ENCODE measurements at regions not wholly inside any gene's neighbourhood (a gene's known extent, or its start where the extent isn't known, plus 50 kb on each side); places are given as distances from the start of the nearest gene placed in this dataset.

DNA sequence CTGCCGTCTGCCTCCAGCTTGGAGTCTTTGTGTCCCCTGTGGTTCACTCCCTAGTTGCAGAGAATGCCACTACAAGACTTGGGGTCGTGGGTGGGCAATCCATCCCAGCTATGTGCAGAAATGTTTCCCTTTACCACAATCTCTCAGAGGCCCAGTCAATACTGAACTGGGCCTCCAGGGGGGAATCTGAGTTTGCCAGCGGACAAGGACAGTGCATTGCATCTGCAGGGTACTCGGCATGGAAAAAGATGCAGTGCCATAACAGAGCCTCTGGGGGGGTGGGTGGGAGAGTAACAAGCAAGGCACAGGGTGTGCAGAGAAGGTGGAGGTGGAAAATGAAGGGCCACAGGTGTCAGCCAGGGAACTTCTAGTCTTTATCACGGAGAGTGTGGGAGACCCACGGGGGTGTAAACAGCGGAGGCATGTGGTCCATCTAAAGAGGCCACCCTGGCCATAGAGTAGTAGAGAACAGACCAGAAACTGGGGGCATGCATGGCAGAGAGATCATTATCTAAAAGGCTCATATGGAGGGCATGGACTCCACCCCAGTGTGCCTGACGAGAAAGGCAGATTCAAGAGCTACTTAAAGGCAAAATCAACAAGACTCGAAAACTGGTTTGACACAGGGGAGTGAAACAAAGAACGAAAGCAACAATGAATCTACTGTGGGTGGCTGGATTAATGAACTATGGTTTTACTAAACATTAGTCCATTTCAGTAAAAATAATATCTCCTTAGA, 182.4 kb downstream of the ANXA2 start:
- DNase-seq, result no peak

DNA sequence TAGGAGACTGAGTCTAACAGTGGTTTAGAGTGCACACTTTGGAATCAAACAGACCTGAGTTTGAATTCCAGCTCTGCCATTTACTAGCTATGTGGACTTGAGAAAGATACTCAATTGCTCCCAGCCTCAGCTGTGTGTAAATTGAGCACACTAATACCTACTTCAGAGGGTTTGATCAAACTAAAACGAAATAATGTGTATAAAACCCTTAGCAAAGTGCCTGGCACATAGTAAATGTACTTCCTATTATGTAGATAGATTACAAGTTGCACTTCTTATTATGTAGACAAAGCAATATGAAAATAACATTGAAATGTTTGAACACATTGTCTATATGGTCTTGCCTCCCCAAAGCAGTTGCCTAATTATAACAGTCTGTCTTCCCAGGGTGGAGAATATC, 180.6 kb downstream of the ANXA2 start:
- no peak for DNase-seq

DNA sequence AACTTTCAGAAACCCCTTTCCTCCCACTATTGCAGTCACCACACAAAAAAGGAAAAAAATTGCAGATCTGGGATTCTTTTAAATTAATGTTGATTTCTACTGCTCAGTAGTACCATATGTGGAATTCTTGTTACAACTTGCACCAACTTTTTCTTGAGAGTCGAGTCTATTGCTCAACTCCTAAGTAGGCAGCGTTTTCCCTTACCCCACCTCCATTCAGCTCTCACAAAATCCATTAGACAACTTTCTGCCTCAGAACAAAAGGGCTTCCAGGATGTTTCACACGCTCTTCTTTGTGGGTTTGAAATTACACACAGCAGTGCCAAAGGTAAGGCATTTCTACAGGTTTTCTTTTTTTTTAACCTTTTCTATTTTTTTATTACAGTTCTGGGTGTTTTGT, 179.5 kb downstream of the ANXA2 start:
- DNase-seq, result no peak

DNA sequence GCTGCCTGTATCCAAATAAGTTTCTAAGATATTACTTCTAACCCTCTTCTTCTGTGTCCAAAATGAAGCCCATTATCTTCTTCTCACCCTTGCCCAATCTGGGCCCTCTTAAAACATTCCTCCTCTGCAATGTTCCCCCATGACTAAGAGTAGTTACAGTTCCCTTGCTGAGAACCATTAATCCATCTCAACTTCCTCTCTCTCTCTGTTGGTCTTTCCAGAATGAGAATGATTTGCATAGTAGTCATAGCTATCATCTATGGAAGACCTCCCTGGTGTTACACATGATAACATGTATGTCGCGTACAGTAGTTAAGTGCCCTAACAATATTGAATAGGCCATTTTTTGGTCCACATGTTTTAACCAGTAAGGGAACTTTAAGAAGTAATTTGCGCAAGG, 177.9 kb downstream of the ANXA2 start:
- DNase-seq, result no peak

DNA sequence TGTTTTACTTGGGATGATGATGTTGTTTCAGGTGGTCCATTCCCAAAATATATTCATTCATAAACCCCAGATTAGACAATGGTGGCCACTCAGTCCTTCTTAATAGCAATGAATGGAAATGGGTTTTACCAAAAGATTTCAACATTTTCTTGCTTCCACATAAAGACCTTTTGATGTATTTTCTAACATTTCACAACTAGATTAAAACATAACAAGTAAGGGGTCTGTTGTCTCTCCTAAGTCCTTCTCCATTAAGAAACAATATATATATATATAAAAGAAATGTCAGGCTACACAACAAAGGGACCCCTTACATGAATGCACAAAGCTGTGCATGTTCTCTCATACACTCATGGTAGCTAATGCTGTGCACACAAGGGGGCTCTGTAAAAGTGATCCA, 176.4 kb downstream of the ANXA2 start:
- DNase-seq, result no peak

DNA sequence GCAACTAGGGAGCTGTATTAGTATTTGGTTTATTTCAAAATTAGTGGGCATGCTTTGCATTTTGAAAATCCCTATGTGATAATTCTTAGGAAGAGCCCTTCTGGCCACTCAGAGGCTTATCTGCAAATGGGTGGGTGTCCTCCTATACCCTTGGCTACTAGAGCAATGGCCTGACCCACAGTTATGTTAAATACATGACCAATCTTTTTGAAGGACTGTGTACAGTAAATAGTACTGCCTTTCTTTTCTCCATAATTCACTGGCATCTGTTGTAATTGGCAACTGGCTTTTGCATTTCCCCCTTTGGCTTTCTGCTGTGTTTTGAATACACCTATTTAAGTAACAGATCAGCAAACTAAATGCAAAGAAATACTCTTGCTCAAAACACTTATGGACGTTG, 175.4 kb downstream of the ANXA2 start:
- DNase-seq, result no peak

DNA sequence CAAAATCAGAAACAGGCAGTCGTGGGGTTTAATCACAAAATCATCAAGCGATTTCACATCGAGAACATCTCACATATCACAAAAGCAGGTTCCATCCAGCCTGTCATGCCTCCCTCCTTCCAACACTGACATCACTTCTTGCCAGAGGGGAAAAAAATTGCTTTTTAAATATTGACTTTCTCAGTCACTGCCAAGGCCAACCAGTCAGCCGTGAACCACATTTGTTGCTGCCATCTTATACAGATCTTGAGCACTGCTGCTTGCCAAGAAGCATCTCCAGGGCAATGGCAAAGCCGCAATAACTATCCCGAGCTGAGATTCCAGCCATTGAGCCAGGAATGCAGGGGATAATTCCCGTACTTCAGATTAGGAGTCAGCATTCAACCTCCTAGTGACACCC, 174.6 kb downstream of the ANXA2 start:
- DNase-seq, result no peak

DNA sequence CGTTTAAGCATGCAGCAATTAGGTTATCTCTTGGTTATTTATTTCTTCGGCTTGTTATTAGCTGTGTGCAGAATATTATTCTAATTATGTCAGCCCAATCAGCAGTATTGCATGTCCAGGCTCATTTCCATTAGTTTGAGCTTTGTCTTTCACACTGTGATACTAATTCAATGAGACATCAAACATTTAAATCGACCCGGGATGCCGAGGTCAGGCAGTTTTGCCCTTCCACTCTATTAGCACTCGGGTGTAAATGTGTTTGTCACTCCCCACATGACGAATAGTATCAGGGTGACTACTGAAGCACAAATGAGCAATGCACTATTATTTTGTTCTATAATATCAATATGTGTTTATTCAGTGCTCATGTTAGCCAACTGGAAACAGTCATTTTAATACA, 170.9 kb downstream of the ANXA2 start:
- no peak for DNase-seq

DNA sequence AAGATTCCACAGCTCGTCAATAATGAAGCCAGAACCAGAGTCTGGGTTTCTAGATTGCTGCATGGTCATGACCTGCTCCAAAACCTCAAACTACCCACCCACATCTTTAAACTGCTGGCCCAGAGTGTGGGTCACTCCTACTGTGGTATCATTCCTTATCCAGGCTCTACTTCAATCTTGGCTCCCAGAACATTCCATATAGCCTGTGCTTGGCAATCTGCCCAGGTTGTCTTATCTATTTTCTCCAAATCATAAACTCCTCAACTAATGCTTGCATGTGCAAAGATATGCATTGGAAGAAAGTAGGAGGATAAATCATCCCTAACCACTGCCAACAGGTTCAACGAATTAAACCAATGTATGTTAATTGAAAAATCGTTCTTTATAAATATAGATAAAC, 169.7 kb downstream of the ANXA2 start:
- no peak for DNase-seq

DNA sequence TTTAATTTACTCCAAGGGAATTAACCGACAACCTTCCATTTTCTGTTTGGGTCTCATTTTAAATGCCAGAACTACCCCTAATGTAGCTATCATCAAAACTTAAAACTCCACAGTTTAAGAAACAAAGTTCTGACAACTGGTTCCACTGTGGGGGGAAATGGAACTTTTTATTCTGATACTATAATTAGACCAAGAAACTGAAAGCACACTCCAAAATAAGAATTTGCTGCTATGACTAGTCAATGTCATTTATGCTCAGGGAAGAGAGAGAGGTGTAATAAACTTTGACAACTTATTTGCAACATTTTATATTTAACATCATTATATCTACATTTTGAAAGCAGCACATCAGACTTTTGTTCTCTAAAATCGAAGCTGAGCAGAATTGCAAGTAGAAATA, 169.2 kb downstream of the ANXA2 start:
- DNase-seq, result no peak

DNA sequence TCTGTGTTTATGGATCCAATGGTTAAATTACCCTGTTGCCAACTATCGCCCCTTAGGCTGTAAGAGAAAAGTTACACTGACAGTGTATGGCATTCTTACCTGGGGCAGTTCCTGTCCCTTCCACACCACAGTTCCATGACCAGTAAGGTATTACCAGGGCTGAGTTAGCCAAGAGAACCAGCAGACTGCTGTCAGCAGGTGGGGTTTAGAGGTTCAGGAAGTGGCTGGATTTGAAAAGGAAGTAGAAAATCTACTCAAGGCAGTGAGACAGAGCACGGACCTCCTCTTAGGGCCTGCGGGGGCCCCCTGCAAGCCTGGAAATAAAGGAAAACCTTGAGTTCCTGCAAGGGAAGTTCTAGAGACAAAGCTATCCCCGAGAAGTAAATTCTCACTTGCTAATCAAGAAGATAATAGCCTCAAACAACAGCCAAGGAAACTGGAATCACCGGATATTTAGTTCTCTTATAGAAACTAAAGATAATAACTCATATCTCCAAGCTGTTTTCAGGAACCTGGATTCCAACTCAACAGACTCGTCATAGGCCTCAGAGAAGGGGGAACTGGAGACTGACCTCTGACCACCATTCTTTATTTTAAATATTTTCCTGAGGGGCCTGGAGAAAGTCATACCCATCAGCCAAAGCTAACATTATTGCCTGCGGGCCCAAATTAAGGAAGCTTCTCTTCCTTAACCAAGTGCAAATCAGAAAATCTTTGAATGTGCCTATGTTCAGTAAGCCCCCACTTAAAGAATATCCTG, 161.7 kb downstream of the ANXA2 start:
- no peak for DNase-seq

DNA sequence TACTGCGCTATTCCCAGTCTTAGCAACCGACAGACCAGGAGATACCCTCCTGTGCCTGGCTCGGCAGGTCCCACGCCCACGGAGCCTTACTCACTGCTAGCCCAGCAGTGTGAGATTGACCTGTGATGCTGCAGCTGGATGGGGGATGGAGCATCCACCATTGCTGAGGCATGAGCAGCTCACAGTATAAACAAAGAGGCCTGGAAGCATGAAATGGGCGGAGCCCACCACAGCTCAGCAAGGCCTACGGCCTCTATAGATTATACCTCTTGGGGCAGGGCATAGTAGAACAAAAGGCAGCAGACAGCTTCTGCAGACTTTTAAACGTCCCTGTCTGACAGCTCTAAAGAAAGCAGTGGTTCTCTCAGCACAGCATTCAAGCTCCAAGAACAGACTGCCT, 160.3 kb downstream of the ANXA2 start:
- no peak for DNase-seq

DNA sequence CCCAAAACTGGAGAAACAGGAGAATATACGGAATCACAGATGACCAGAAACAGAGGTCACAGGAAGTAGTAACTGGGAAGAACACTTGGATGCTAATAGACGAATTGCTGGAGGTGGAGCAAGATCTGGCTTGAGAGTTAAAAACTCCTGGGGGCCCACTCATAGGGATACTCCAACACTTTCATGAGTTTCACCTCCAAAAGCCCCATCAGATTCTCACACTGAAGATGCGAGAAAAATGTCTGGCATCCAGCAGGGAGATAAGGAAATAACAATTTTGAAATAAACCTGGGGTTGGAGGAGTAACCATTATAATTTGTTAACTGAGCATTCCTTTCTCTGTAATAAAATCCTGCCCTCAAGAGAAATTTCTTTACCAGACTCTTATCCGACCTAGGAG, 154.0 kb downstream of the ANXA2 start:
- no peak for DNase-seq

DNA sequence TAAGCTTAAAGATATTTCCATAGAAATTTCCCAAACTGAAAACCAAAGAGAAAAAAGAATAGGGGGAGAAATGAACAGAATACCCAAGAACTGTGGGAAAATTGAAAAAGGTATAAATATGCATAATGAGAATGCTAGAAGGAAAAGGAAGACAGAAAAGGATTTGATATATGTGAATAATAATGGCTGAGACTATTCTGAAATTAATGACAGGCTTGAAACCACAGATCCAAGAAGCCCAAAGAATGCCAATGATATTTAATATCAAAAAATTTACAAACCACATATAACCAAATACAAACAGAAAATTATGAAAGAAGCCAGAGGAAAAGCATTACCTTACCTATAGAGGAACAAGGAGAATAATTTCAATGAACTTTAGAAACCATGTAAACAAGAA, 153.0 kb downstream of the ANXA2 start:
- no peak for DNase-seq

DNA sequence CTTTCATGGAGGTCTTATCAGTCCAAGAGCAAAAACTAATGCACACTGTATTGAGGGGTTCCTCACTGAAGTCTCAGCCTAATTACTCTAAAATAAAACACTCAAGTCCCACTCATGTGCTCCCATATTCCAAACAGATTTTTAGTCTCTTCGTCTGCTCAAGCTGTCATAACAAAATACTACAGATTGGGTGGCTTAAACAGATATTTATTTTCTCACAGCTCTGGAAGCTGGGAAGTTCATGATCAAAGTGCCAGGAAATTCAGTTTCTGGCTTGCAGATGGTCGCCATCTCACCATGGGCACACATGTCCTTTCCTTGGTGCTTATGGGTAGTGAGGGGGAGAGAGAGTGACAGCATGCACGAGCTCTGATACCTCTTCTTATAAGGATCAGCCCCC, 147.5 kb downstream of the ANXA2 start:
- no peak for DNase-seq

DNA sequence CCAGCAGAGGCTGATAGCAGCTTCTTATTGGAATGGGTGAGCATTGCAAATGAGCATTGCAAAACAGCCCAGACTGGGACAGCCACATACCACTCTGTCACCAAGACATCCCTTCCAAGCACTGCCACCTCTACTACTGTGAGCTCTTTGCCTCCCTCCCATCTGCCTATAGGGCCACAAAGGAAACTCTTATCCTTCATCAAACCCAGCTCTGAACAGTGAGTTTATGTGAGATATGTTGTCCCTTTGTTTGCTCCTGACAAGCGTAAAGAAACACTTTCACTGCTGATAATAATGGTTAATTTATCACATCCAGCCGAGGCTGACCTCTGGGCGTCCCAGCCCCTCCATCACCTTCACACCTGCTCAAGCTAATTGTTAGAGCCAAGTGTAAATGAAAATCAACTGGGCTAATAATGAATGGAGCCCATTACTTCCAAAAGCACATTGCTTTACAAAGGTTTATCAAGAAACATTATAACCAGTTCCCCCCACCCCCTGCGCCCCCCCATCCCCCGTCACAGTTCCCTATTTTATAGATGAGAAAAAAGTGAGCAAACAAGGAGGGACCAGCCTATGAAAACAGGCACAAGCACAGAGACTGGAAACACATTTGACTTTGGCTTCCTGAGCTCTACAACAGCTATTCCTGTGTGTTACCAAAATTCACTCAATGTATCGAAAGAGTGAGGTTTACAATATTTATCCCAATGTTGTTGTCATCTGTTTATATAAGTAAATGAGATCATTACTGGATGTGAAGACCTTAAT, 146.3 kb downstream of the ANXA2 start:
- no peak for DNase-seq

DNA sequence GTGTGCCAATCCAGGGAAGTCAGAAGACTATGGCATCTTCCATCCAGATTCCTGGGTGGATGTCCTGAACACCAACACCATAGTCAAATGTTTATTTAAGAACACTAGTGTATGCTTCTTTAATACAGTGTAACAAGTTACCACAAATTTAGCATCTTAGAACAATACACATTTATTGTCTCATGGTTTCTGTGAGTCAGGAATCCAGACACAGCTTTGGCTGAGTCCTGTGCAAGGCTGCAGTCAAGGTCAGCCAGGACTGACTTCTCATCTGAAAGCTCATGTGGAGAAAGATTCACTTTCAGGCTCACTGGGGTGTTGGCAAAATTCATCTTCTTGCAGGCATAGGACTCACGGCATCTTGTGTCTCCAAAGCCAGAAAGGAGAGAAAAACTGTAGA, 143.4 kb downstream of the ANXA2 start:
- DNase-seq, result no peak

DNA sequence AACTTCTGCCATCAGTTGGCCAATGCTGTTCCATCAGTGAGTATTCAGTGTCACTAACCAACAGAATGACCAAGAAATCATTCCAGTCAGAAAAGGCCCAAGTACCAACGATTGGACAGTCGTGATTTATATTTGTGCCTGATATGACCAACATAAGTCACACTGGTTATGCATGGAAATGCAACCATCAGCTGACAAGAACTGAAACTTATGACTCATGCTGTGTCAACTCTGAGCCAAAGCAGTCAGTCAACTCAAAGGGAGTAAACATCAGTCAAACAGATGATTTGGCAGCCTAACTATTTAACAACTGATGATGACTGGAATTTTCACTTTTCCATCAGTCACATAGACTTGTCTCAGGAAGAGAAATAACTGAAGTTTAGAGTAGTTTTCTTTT, 142.4 kb downstream of the ANXA2 start:
- no peak for DNase-seq

DNA sequence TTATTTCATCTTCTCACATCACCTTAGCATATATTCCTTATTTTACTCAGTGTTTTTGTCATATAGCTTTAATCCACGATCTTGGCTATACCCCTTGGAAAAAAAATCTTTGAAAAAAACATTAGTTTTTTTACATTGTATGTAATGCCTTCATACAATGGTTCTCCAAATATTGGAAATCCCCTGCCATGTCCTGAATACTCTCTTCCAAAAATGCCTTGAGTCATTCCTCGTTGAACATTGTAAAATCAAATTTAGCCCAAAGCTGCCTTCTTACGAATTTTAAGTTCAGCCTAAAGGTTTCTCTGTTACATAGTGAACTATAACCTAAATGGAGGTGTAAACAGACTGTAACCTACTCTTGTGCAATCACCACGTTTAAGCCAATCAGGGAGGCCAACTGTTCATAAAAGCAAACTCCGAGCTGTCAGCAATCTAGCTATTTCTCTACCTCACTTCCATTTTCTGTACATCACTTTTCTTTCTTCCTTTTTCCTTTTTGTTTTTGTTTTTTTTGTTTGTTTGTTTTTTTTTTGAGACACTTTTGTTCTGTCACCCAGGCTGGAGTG, 140.1 kb downstream of the ANXA2 start:
- DNase-seq, result no peak

DNA sequence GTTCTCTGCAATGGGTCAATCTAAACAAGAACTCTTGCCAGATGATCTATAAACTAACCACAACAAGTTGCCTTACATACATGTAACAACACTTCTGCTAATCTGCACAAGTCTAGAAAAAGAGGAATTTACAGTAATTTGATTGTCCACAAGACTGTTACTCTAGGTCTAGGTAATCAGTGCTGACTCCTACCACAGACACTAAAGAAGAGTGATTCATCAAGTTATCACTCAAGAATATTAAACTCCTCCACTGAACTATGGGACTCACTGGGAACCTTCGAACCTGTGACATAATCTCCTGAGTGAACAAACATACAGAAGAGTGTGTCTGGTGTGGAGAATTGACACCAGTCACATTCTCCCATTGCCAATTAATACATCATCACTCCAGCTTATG, 138.3 kb downstream of the ANXA2 start:
- DNase-seq, result no peak

DNA sequence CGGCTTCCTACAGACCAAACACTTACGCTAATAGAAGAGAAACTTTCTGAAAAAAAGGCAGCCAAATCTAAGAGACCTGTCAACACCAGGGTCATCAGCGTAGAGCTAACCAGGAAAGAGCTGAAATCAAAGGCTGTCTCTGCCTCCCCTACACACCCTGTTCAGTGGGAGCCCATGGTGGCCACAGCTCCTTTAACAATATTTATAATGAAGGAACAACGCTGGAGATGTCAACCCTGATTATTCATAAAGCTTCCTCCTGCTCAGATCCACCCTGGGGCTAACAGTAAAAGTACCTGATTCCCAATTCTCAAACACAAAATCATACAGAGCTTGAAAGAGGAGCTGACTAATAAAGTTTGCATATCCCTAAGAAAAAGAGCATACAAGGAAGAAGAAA, 133.7 kb downstream of the ANXA2 start:
- DNase-seq, result no peak

DNA sequence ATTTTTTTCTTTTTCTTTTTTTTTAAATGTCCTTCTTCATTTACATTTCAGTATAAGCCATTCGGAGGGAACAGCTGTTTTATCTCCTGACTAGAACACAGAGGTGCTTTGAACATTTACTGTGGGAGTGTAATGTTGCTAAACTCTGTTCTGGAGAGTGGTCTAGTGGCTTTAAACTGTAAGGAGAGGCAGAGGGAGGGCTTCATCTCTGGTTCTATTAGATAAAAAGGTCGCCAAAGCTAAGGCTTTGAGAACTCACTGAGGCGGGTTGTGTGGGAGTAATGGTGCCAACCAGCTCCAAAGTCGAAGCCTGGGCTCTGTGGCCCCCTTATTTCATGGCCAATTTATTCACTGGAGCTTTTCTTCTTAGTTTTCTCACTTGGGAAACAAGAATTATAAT, 133.2 kb downstream of the ANXA2 start:
- DNase-seq, result no peak

DNA sequence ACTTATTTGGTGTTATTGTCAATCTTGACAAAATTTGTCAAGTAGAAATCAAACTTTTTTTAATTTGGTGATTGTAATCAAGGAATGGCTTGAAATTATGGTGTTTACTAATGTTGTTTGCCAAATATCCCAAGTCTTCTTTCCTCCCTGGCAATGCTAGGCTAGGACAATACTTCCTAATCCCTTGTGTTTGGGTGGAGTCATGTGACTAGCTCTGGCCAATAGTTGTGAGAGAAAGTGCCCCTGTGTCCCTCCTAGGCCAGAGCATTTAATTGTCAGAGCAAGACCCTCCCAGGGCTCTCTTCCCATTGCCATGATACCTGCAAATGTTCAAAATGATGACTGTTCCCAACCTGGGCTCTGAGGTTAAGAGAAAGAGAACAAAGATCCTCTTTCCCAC, 132.7 kb downstream of the ANXA2 start:
- DNase-seq, result no peak

DNA sequence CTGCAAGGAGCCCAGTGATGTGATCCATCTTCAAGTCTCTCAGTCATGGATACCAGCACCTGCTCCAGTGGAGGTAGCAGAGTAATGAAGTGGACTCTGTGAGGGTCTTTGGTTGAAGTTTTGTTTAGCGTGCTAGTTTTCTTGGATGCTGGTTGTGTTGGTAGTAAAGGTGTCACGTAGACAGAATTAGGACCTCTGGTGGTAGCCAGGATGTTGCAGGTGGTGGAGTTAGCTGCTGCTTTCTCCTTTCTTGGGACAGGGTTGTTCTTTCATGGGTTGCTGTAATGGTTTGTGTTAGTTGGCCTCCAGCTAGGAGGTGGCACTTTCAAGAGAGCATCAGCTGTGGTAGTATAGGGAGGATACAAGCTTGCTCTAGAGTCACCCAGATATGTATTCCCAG, 125.2 kb downstream of the ANXA2 start:
- no peak for DNase-seq
